Central memory CD8-positive, alpha-beta T cell (primary cell): ENCODE measurements at regions not wholly inside any gene's neighbourhood (a gene's known extent, or its start where the extent isn't known, plus 50 kb on each side); places are given as distances from the start of the nearest gene placed in this dataset.

Source experiments
- ATAC-seq: fragments of 150-1000 bp; cut with Tn5 transposase; replicated peaks from 2 replicates; pipeline ENCODE4 v1.10.0; 2022; ENCODE audit warnings: mild to moderate bottlenecking, moderate FRiP score, moderate number of reproducible peaks; ENCODE audit not compliant: poor library complexity, severe bottlenecking; ENCODE audit errors: extremely low read depth
- DNase-seq, 2 donors: peaks; one replicate each; pipeline ENCODE4 v3.0.0; 2021; ENCODE audit warnings: low spot score in 2 of 2
- H3K27ac Mint-ChIP-seq: one replicate; pipeline ENCODE4 v1.8.0; 2022; ENCODE audit warnings: low read depth, mild to moderate bottlenecking, moderate library complexity, mixed read lengths
- H3K27me3 Mint-ChIP-seq: one replicate; pipeline ENCODE4 v1.8.0; 2022; ENCODE audit warnings: mixed read lengths
- H3K36me3 Mint-ChIP-seq: one replicate; pipeline ENCODE4 v1.8.0; 2022; ENCODE audit warnings: mild to moderate bottlenecking, moderate library complexity, mixed read lengths; ENCODE audit not compliant: insufficient read depth
- H3K4me1 Mint-ChIP-seq: one replicate; pipeline ENCODE4 v1.8.0; 2022; ENCODE audit warnings: mixed read lengths
- H3K4me3 Mint-ChIP-seq: one replicate; pipeline ENCODE4 v1.8.0; 2022; ENCODE audit warnings: mild to moderate bottlenecking, moderate library complexity, mixed read lengths
- H3K9me3 Mint-ChIP-seq: one replicate; pipeline ENCODE4 v1.8.0; 2022; ENCODE audit warnings: mixed read lengths

- ATAC-seq (no peak), DNase-seq (no peak)
- Mint-ChIP-seq H3K4me3 (no peak overlapping the region), H3K36me3 (no peaks in the 10 kb centered on the region), H3K9me3 (peaks cover 48% of the 10 kb centered on the region), H3K27ac (no peak overlapping the region), H3K4me1 (no peaks in the 10 kb centered on the region), H3K27me3 (no peaks in the 10 kb centered on the region)
These were observed 1796.9 kb downstream of the SLITRK5 start for GRCh38 chr13:89468081-89468480.

- DNase-seq (no peak), ATAC-seq (no peak)
- Mint-ChIP-seq H3K9me3 (peaks cover 53% of the 10 kb centered on the region), H3K27me3 (no peaks in the 10 kb centered on the region), H3K27ac (no peak overlapping the region), H3K4me1 (no peaks in the 10 kb centered on the region), H3K4me3 (no peak overlapping the region), H3K36me3 (no peaks in the 10 kb centered on the region)
These were observed 1799.7 kb downstream of the SLITRK5 start for GRCh38 chr13:89470901-89471300.

- Mint-ChIP-seq H3K27ac (no peak overlapping the region), H3K36me3 (no peaks in the 10 kb centered on the region), H3K4me1 (no peaks in the 10 kb centered on the region), H3K27me3 (no peaks in the 10 kb centered on the region), H3K9me3 (peaks cover 48% of the 10 kb centered on the region), H3K4me3 (no peak overlapping the region)
- ATAC-seq = no peak
- DNase-seq = no peak
These were observed 1803.3 kb downstream of the SLITRK5 start for GRCh38 chr13:89474432-89474831.

GRCh38 chr13:89486065-89486464, 1814.9 kb downstream of the SLITRK5 start:
- peaks cover 15% of the 10 kb centered on the region for H3K9me3 Mint-ChIP-seq
- no peaks in the 10 kb centered on the region for H3K27me3 Mint-ChIP-seq

GRCh38 chr13:89486709-89487108, 1815.5 kb downstream of the SLITRK5 start:
- Mint-ChIP-seq H3K4me3 (no peak overlapping the region), H3K4me1 (no peaks in the 10 kb centered on the region), H3K9me3 (peaks cover 21% of the 10 kb centered on the region), H3K36me3 (no peaks in the 10 kb centered on the region), H3K27ac (no peak overlapping the region), H3K27me3 (no peaks in the 10 kb centered on the region)
- no peak for ATAC-seq
- no peak for DNase-seq

More at GRCh38 chr13:89486065-89486464, 1814.9 kb downstream of the SLITRK5 start:
- ATAC-seq (no peak), DNase-seq (no peak)
- Mint-ChIP-seq H3K4me3 (no peak overlapping the region), H3K36me3 (no peaks in the 10 kb centered on the region), H3K27ac (no peak overlapping the region), H3K4me1 (no peaks in the 10 kb centered on the region)

- Mint-ChIP-seq H3K4me1 (no peaks in the 10 kb centered on the region), H3K36me3 (no peaks in the 10 kb centered on the region), H3K27ac (no peak overlapping the region), H3K9me3 (peaks cover 18% of the 10 kb centered on the region), H3K4me3 (no peak overlapping the region), H3K27me3 (no peaks in the 10 kb centered on the region)
- ATAC-seq (no peak), DNase-seq (no peak)
These were observed 1819.5 kb downstream of the SLITRK5 start for GRCh38 chr13:89490661-89491060.

- H3K9me3 Mint-ChIP-seq = peaks cover 24% of the 10 kb centered on the region
- H3K4me1 Mint-ChIP-seq = no peaks in the 10 kb centered on the region
- no peak for ATAC-seq
- DNase-seq = no peak
- H3K27me3 Mint-ChIP-seq = no peaks in the 10 kb centered on the region
- H3K4me3 Mint-ChIP-seq = no peak overlapping the region
- H3K27ac Mint-ChIP-seq = no peak overlapping the region
- H3K36me3 Mint-ChIP-seq = no peaks in the 10 kb centered on the region
These were observed 1825.3 kb downstream of the SLITRK5 start for GRCh38 chr13:89496478-89496877.

GRCh38 chr13:89497658-89498057, 1826.5 kb downstream of the SLITRK5 start:
- Mint-ChIP-seq H3K27me3 (no peaks in the 10 kb centered on the region), H3K27ac (no peak overlapping the region), H3K4me1 (no peaks in the 10 kb centered on the region), H3K4me3 (no peak overlapping the region), H3K36me3 (no peaks in the 10 kb centered on the region), H3K9me3 (peaks cover 21% of the 10 kb centered on the region)
- no peak for DNase-seq
- ATAC-seq = no peak

- no peaks in the 10 kb centered on the region for H3K36me3 Mint-ChIP-seq
- no peaks in the 10 kb centered on the region for H3K27me3 Mint-ChIP-seq
- no peak overlapping the region for H3K4me3 Mint-ChIP-seq
- H3K9me3 Mint-ChIP-seq = peaks cover 13% of the 10 kb centered on the region
- ATAC-seq (no peak), DNase-seq (no peak)
- no peak overlapping the region for H3K27ac Mint-ChIP-seq
- H3K4me1 Mint-ChIP-seq = no peaks in the 10 kb centered on the region
These were observed 1831.1 kb downstream of the SLITRK5 start for GRCh38 chr13:89502286-89502685.

- H3K4me3 Mint-ChIP-seq = no peak overlapping the region
- H3K27me3 Mint-ChIP-seq = no peaks in the 10 kb centered on the region
- peaks cover 33% of the 10 kb centered on the region for H3K9me3 Mint-ChIP-seq
- ATAC-seq = no peak
- H3K27ac Mint-ChIP-seq = no peak overlapping the region
- no peaks in the 10 kb centered on the region for H3K36me3 Mint-ChIP-seq
- DNase-seq = no peak
- no peaks in the 10 kb centered on the region for H3K4me1 Mint-ChIP-seq
These were observed 1832.8 kb upstream of the MIR17HG start for GRCh38 chr13:89514534-89515312.

GRCh38 chr13:89515948-89516347, 1831.5 kb upstream of the MIR17HG start:
- H3K36me3 Mint-ChIP-seq = no peaks in the 10 kb centered on the region
- no peaks in the 10 kb centered on the region for H3K27me3 Mint-ChIP-seq
- no peak overlapping the region for H3K27ac Mint-ChIP-seq
- H3K9me3 Mint-ChIP-seq = peaks cover 28% of the 10 kb centered on the region
- DNase-seq (no peak), ATAC-seq (no peak)
- no peak overlapping the region for H3K4me3 Mint-ChIP-seq
- H3K4me1 Mint-ChIP-seq = no peaks in the 10 kb centered on the region

GRCh38 chr13:89518289-89519077, 1829.0 kb upstream of the MIR17HG start:
- no peaks in the 10 kb centered on the region for H3K27me3 Mint-ChIP-seq
- DNase-seq (no peak), ATAC-seq (no peak)
- H3K4me3 Mint-ChIP-seq = no peak overlapping the region
- H3K9me3 Mint-ChIP-seq = peaks cover 15% of the 10 kb centered on the region
- no peaks in the 10 kb centered on the region for H3K36me3 Mint-ChIP-seq
- H3K4me1 Mint-ChIP-seq = no peaks in the 10 kb centered on the region
- no peak overlapping the region for H3K27ac Mint-ChIP-seq

GRCh38 chr13:89520468-89520867, 1827.0 kb upstream of the MIR17HG start:
- Mint-ChIP-seq H3K4me1 (no peaks in the 10 kb centered on the region), H3K4me3 (no peak overlapping the region), H3K27me3 (no peaks in the 10 kb centered on the region), H3K27ac (no peak overlapping the region), H3K9me3 (peaks cover 12% of the 10 kb centered on the region), H3K36me3 (no peaks in the 10 kb centered on the region)
- DNase-seq (no peak), ATAC-seq (no peak)
